T-helper 1 cell treated with Interleukin-12 subunit alpha and Interleukin-12 subunit beta and Interleukin-4 antibody, amounts not matched to agents 30 μg/mL and 1 μg/mL, for 36 hours (primary cell): ENCODE measurements at regions not wholly inside any gene's neighbourhood (a gene's known extent, or its start where the extent isn't known, plus 50 kb on each side); places are given as distances from the start of the nearest gene placed in this dataset.
"Not testable (repeated sequence)": the region's sequence is repeated elsewhere in the genome, so short reads cannot be mapped to it uniquely, and the experiment has no call there.

ENCODE experiments used
- H3K27ac Mint-ChIP-seq: one replicate; pipeline ENCODE4 v1.8.0; 2021; ENCODE audit warnings: mild to moderate bottlenecking, mixed read lengths
- H3K27me3 Mint-ChIP-seq: one replicate; pipeline ENCODE4 v1.8.0; 2021; ENCODE audit warnings: low read depth, mixed read lengths
- H3K36me3 Mint-ChIP-seq: one replicate; pipeline ENCODE4 v1.8.0; 2021; ENCODE audit warnings: low read depth, mixed read lengths
- H3K4me1 Mint-ChIP-seq: one replicate; pipeline ENCODE4 v1.8.0; 2021; ENCODE audit warnings: low read depth, mixed read lengths
- H3K4me3 Mint-ChIP-seq: one replicate; pipeline ENCODE4 v1.8.0; 2021; ENCODE audit warnings: mild to moderate bottlenecking, moderate library complexity, mixed read lengths
- H3K9me3 Mint-ChIP-seq: one replicate; pipeline ENCODE4 v1.8.0; 2021; ENCODE audit warnings: mixed read lengths

DNA sequence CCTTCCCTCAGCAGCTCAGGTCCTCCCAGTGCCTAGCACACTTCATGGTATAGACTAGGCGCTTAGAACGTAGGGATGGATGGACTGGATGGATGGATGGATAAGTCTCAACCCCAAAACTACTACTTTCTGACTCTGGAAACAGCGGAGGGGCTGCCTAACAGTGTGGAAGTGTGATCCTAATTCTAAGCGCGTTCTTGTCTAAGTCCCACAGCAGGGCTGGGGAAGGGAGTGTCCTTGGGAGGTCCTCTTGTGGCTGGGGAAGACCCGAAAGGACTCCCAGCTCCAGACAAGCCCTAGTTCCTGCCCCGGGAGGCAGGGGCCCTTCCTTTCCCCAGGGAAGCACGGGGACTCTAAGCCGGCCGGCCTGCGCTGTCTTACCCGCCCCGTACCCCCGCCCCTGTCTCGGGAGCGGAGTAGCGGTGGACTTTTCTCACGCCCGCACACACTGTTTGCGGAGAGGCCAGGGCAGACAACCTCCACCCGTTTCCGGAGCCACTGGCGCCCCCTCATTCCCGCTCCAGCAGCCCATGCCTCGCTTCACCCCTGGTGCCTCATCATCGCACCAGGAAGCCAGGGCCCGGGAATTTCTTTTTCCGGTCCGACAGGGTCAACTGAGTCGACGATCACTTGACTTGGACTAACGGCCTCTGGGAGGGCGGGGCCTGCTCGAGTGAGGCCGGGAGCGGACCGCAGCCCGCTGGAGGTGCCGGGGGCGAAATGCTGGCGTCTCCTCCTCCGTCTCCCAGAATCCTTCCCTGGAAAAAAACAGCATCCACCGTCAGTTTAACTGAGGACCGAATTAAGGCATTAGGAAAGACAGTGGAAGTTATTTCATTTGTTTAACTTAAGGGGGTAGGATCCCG, 133.3 kb downstream of the TBC1D2B start:
- peaks cover 34% of the 10 kb centered on the region for H3K27me3 Mint-ChIP-seq
- no peaks in the 10 kb centered on the region for H3K36me3 Mint-ChIP-seq
- H3K4me3 Mint-ChIP-seq = peak overlapping the region; percentile 51
- H3K9me3 Mint-ChIP-seq = no peaks in the 10 kb centered on the region
- no peak overlapping the region for H3K27ac Mint-ChIP-seq
- H3K4me1 Mint-ChIP-seq = peaks cover 2% of the 10 kb centered on the region

DNA sequence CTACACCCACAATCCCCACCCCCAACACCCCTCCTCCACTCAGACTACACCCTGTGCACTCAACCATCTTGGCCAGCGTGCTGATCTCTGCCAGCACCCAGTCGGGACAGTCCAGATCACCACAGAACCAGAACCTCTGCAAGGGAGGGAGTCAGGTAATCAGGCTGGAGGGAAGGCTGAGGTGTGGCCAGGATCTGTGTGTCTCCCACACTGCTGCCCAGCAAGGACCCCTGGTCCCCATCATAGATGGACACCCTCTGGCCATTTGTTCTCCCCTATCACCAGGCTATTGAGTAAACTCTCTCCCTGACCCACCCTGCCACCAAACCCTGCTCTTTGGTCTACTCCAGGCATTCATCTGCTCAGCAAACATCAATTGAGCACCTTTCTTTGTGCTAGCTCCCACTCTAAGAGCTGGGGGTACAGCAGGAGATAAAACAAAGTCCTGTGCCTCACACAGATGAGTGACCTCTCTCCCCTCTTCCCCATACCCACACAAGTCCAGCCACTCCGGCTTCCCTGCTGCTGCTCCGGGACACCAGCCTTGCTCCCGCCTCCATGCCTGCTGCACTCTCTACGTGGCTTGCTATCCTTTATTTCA, 134.8 kb downstream of the TBC1D2B start:
- Mint-ChIP-seq H3K4me1 (peaks cover 2% of the 10 kb centered on the region), H3K36me3 (no peaks in the 10 kb centered on the region), H3K9me3 (no peaks in the 10 kb centered on the region), H3K27ac (peak overlapping the region; percentile 7), H3K27me3 (peaks cover 34% of the 10 kb centered on the region), H3K4me3 (no peak overlapping the region)

DNA sequence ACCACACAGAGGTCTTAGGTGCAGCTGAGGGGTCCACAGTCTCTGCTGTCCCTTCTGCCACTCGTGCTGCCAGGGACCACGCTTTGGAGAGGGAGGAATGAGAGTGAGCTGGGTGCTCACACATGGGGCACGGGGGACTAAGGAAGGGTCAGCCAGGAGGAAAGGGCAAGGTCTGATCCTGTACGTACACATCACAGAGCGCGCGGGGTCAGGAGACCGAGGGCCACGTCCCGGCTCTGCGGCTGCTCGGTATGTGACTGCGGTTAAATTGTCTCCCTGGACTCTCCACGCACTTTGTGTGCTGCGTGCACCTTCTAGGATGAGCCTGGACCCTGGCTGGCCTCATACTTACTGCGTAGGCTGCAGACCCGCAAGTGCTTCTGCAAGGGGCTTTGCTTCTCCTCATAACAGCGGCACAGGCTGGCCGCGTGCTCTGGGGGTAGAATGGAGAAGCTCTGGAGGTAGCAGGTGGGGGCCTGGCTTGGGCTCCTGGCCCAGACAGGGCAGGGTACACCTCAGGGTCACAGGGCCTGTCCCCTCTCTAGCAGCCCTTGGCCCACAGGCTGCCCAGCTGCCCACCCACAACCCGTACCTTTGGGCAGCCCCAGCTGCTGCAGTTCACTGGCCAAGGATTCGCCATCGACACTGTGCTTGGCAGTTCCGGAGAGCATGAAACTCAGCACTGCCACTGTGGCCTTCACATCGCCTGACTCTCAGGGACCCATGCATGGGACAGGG, 136.3 kb downstream of the TBC1D2B start:
- not testable (repeated sequence) for H3K9me3 Mint-ChIP-seq, H3K27ac Mint-ChIP-seq, H3K4me3 Mint-ChIP-seq, H3K4me1 Mint-ChIP-seq, H3K36me3 Mint-ChIP-seq
- H3K27me3 Mint-ChIP-seq = peaks cover 36% of the 10 kb centered on the region

DNA sequence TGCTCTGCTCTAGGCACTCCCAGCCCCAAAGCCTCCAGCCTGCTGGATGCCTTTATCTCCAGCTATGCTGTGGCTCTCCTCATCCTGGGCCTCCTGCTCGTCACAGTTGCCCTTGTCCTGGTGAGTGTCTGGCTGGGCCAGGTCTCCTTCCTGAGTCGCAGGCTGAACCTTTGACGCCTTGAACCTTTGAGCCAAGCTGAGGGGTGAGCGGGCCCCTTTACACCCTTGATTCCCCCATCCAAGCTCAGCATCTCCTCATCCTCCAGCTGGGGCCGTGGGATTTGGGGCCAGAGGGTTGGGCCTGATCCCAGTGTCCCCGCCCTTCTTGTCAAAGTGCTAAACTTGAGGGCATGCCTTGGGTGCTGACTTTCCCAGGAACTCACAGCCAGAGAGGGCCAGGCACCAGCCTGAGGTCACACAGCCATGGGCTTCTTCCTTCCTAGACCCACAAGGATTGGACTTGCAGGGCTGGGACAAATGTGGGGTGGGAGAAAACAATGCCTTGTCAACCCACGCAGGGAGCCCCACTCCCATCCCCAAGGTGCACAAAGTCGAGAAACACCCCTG, 137.0 kb downstream of the TBC1D2B start:
- peaks cover 2% of the 10 kb centered on the region for H3K4me1 Mint-ChIP-seq
- no peak overlapping the region for H3K27ac Mint-ChIP-seq
- no peaks in the 10 kb centered on the region for H3K36me3 Mint-ChIP-seq
- no peak overlapping the region for H3K4me3 Mint-ChIP-seq
- H3K9me3 Mint-ChIP-seq = no peaks in the 10 kb centered on the region
- H3K27me3 Mint-ChIP-seq = peaks cover 31% of the 10 kb centered on the region

DNA sequence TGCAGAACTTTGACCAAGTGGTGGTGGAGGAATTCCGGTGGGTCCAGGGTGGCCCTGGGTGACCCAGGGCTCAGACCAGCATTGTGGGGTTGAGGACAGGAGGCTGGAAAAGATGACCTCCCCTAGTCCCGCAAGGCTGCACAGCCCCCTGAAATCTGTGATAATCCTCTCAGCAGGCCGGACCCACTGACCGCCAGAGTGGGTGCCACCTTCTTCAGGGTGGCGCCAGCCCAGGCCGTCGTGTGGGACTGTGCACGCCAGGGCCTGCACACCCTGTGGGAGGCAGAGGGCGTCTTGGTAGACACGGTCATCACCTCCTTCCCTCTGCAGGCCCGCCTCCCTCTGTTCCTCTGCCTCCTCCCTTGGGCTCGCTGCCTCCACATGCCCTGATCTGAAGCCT, 137.7 kb downstream of the TBC1D2B start:
- peaks cover 2% of the 10 kb centered on the region for H3K4me1 Mint-ChIP-seq
- H3K9me3 Mint-ChIP-seq = no peaks in the 10 kb centered on the region
- peaks cover 25% of the 10 kb centered on the region for H3K27me3 Mint-ChIP-seq
- H3K27ac Mint-ChIP-seq = no peak overlapping the region
- H3K36me3 Mint-ChIP-seq = no peaks in the 10 kb centered on the region
- no peak overlapping the region for H3K4me3 Mint-ChIP-seq

DNA sequence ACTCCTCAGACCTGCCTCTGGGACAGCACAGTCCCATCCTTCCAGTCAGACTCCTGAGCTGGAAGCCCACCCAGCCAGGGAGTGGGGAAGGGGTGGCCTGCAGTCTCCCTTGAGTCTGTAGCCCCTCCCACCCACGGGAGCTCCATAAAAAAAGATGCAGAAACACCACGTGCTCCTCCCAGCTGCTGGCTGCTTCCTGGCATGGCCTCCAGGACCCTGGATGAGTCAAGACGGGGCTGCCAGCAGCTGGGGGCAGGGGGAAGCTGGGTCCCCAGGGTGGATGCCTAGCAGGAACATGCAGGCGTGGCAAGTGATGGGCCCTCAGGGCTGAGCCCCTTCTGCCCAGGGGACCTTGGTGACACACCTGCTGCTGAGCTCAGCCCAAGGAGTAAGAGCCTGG, 138.5 kb downstream of the TBC1D2B start:
- H3K4me3 Mint-ChIP-seq, H3K9me3 Mint-ChIP-seq, H3K4me1 Mint-ChIP-seq, H3K27ac Mint-ChIP-seq, H3K36me3 Mint-ChIP-seq: not testable (repeated sequence)
- peaks cover 23% of the 10 kb centered on the region for H3K27me3 Mint-ChIP-seq

DNA sequence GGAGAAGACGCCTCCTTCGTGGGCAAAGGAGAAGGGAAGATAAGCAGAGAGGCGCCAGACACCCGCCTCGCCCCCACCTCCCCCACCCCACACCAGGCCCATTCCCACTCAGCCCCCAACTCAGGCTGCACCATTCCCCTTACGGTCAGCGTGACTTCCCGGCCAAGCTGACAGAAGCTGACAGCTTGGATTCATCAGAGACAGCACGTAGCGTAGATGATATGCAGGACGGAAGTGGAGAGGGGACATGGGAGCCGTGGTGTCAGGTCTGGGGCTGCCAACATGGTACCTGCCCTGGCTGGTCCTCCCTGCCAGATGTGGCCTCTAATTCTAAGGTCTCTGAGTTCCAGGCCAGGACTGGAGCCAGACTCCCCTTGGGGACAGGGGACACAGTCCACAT, 139.0 kb downstream of the TBC1D2B start:
- not testable (repeated sequence) for H3K9me3 Mint-ChIP-seq, H3K27ac Mint-ChIP-seq, H3K36me3 Mint-ChIP-seq, H3K4me3 Mint-ChIP-seq, H3K4me1 Mint-ChIP-seq
- H3K27me3 Mint-ChIP-seq = peaks cover 18% of the 10 kb centered on the region

DNA sequence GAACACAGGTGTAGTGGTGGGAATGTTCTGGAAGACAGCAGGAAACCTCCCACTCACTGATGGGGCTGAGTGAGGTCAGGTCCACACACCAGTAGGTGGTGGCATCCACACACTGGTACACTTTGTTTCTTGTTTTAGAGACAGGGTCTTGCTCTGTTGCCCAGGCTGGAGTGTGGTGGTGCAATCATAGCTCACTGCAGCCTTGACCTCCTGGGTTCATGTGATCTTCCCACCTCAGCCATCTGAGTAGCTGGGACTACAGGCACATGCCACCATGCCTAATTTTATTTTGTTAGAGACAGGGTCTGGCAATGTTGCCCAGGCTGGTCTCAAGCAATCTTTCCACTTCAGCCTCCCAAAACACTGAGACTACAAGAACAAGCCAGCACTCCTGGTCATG, 140.9 kb downstream of the TBC1D2B start:
- not testable (repeated sequence) for H3K9me3 Mint-ChIP-seq, H3K4me3 Mint-ChIP-seq, H3K27me3 Mint-ChIP-seq, H3K27ac Mint-ChIP-seq, H3K36me3 Mint-ChIP-seq, H3K4me1 Mint-ChIP-seq

DNA sequence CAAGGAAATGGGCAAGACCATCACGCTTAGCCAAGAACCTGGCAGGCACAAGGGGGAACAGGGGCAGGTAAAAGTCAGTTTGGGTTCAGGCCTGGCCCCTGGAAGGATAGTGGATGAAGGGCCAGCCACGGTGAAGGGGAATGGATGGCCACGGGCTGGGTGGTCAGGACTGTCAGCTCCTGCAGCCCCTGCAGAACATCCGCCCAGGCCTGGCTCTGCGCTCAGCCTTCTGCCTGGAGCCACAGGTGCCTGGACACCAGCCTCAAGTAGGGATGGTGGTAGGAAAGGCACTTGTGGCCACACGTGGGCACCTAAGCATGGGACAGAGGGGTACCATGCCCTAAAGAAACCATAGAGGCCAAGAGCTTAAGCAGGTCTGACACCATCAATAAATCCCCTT, 143.0 kb downstream of the TBC1D2B start:
- H3K4me3 Mint-ChIP-seq, H3K4me1 Mint-ChIP-seq, H3K36me3 Mint-ChIP-seq, H3K27ac Mint-ChIP-seq, H3K9me3 Mint-ChIP-seq, H3K27me3 Mint-ChIP-seq: not testable (repeated sequence)

DNA sequence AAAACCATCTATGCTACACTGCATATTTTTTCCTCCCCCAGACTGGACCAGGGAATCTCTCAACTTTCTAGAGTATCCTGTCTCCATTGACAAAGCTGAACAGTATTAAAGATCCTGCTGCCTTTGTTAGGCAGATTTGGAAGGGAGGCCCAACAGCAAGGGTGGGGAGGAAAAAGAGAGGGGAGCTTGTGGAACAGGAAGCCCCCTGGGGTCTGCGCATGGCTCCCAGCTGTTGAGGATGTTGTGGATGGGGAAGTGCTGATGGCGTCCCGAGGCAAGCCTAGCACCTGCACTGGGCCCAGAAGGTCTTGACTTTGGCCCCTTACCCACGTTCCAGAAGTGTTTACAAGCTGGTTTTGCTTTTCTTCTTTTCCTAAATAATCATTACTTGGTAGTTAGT, 146.6 kb downstream of the TBC1D2B start:
- not testable (repeated sequence) for H3K9me3 Mint-ChIP-seq, H3K27ac Mint-ChIP-seq, H3K36me3 Mint-ChIP-seq, H3K27me3 Mint-ChIP-seq, H3K4me3 Mint-ChIP-seq, H3K4me1 Mint-ChIP-seq

DNA sequence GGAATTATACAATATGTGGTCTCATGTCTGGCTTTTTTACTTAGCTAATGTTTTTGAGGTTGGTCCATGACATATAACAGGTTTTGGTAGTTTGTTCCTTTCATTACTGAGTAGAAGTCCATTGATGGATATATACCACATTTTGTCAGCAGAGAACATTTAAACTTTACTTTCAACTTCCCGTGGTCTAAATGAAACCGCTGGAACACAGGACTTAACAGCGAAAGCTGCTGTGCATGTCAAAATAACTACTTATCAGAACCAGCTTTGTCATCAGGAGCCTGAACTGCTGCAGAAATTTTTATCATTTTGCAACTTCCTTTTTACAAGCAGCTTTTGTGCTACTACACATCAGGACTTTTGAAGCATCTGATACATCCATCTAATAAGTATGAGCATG, 147.0 kb downstream of the TBC1D2B start:
- H3K27ac Mint-ChIP-seq, H3K4me3 Mint-ChIP-seq, H3K9me3 Mint-ChIP-seq, H3K36me3 Mint-ChIP-seq, H3K27me3 Mint-ChIP-seq, H3K4me1 Mint-ChIP-seq: not testable (repeated sequence)

DNA sequence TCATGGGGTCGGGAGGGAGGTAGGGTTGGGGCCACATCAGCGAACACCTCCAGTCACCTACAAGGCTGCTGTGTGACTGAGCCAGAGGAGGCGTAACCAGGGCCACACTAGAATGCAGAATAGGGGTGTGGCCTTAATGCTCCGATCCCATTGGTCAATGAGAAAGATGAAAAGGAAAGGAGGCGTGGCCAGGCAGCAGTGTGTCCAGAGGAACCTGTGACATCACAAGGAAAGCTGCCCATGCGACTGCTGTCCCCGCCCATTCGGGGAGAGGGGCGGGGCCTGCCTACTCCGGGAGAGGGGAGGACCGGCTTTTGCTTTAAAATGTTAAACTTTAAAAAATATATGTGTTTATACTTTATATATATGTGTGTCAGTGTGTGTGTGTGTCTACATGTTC, 150.7 kb downstream of the TBC1D2B start:
- peaks cover 15% of the 10 kb centered on the region for H3K27me3 Mint-ChIP-seq
- H3K4me3 Mint-ChIP-seq, H3K4me1 Mint-ChIP-seq, H3K9me3 Mint-ChIP-seq, H3K27ac Mint-ChIP-seq, H3K36me3 Mint-ChIP-seq: not testable (repeated sequence)

DNA sequence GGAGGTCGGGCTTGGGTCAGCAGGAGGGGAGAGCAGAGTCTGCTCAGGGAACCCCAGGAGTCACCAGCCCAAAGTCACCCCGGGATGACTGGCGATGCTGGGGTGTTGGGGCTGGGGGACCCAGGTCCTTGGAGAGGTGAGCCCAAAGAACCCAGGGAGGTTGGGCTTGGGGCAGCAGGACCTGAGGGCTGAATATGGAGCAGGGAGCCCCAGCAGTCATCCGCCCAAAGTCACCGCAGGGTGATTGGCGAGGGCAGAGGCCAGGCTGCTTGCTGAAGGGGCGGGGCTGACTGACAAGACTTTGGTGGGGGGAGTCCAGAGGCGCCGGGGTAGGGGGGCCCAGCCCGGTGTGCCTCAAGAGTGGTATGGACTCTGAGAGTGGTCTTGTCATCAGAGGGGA, 151.2 kb downstream of the TBC1D2B start:
- H3K4me3 Mint-ChIP-seq, H3K4me1 Mint-ChIP-seq, H3K36me3 Mint-ChIP-seq, H3K27ac Mint-ChIP-seq, H3K9me3 Mint-ChIP-seq: not testable (repeated sequence)
- H3K27me3 Mint-ChIP-seq = peaks cover 20% of the 10 kb centered on the region

DNA sequence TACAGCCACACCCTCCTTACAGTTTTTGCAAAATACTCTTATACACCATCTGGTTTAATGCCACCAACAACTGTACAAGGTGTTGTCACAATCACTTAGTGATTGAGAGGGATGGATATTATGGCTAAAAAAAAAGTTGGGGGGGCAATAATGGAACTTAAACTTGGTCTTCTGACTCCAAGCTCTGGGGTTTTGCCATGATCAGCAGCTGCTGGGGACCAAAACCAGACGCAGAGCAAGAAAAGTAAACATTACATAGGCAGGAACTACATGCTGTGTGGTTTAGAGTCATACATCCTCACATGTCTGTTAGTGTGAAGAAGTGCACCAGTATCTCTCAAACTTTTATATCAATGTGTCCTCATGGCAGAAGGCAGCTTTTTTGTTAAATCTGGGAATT, 152.4 kb downstream of the TBC1D2B start:
- not testable (repeated sequence) for H3K4me3 Mint-ChIP-seq, H3K4me1 Mint-ChIP-seq, H3K36me3 Mint-ChIP-seq, H3K27ac Mint-ChIP-seq, H3K9me3 Mint-ChIP-seq
- peaks cover 22% of the 10 kb centered on the region for H3K27me3 Mint-ChIP-seq

DNA sequence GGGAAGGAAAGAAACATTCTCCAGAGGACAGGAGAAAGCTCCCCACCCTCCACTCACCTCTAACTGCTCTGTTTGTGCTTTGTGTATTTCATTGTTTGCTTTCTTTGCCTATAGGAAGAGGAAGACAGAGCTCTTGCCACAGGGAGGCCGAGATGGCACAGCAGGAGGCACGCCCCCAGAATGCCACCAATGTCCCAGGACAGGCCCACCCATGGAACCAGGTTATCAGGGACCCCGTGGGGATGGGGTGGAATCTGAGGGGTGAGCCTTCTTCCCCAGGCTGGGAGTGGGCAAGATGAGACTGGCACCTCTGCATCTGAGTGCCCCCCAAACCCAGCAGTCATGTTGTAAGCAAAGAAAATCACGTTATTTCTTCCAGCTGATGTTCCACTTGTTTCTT, 155.8 kb downstream of the TBC1D2B start:
- Mint-ChIP-seq H3K36me3 (no peaks in the 10 kb centered on the region), H3K4me3 (no peak overlapping the region), H3K27me3 (peaks cover 29% of the 10 kb centered on the region), H3K9me3 (no peaks in the 10 kb centered on the region), H3K4me1 (no peaks in the 10 kb centered on the region), H3K27ac (no peak overlapping the region)
